Endothelial cell (in vitro differentiated cells): ENCODE measurements at regions not wholly inside any gene's neighbourhood (a gene's known extent, or its start where the extent isn't known, plus 50 kb on each side); places are given as distances from the start of the nearest gene placed in this dataset.

Source experiments
- DNase-seq: peaks from one replicate; pipeline ENCODE4 v3.0.0; 2021; ENCODE audit warnings: low spot score
- H3K27ac Mint-ChIP-seq: one replicate; pipeline ENCODE4 v1.8.0; 2021; ENCODE audit warnings: mixed read lengths, inconsistent platforms; ENCODE audit not compliant: unreplicated experiment
- H3K27me3 Mint-ChIP-seq: one replicate; pipeline ENCODE4 v1.8.0; 2021; ENCODE audit warnings: mild to moderate bottlenecking, moderate library complexity, mixed read lengths, inconsistent platforms; ENCODE audit not compliant: unreplicated experiment
- H3K36me3 Mint-ChIP-seq: one replicate; pipeline ENCODE4 v1.8.0; 2021; ENCODE audit warnings: mild to moderate bottlenecking, low read depth, mixed read lengths, inconsistent platforms; ENCODE audit not compliant: unreplicated experiment
- H3K4me1 Mint-ChIP-seq: one replicate; pipeline ENCODE4 v1.8.0; 2021; ENCODE audit warnings: mild to moderate bottlenecking, mixed read lengths, inconsistent platforms; ENCODE audit not compliant: unreplicated experiment
- H3K4me3 Mint-ChIP-seq: one replicate; pipeline ENCODE4 v1.8.0; 2021; ENCODE audit warnings: mild to moderate bottlenecking, mixed read lengths, inconsistent platforms; ENCODE audit not compliant: unreplicated experiment
- H3K9me3 Mint-ChIP-seq: one replicate; pipeline ENCODE4 v1.8.0; 2021; ENCODE audit warnings: mixed read lengths, inconsistent platforms; ENCODE audit not compliant: unreplicated experiment
- CTCF ChIP-seq: fragments of 200-600 bp; sonication (generic); IDR thresholded peaks from one replicate; pipeline ENCODE4 v1.5.0; 2021; ENCODE audit warnings: antibody characterized with exemption; ENCODE audit not compliant: unreplicated experiment

- TF ChIP-seq CTCF = no peak
- no peaks in the 10 kb centered on the region for H3K9me3 Mint-ChIP-seq
- no peak for DNase-seq
- no peaks in the 10 kb centered on the region for H3K36me3 Mint-ChIP-seq
- H3K27ac Mint-ChIP-seq = no peak overlapping the region
- H3K4me3 Mint-ChIP-seq = no peak overlapping the region
- no peaks in the 10 kb centered on the region for H3K27me3 Mint-ChIP-seq
- no peaks in the 10 kb centered on the region for H3K4me1 Mint-ChIP-seq
Observed at GRCh38 chr16:55388131-55388862, 64.3 kb downstream of the IRX6 start.

GRCh38 chr16:55389426-55390073, 65.5 kb downstream of the IRX6 start:
- no peaks in the 10 kb centered on the region for H3K36me3 Mint-ChIP-seq
- no peak overlapping the region for H3K4me3 Mint-ChIP-seq
- no peaks in the 10 kb centered on the region for H3K4me1 Mint-ChIP-seq
- H3K27me3 Mint-ChIP-seq = no peaks in the 10 kb centered on the region
- no peak for DNase-seq
- H3K27ac Mint-ChIP-seq = no peak overlapping the region
- H3K9me3 Mint-ChIP-seq = no peaks in the 10 kb centered on the region
- TF ChIP-seq CTCF = no peak

- H3K27ac Mint-ChIP-seq = no peak overlapping the region
Observed at GRCh38 chr16:55390630-55391237, 66.7 kb downstream of the IRX6 start.

GRCh38 chr16:55391760-55392375, 67.9 kb downstream of the IRX6 start:
- Mint-ChIP-seq H3K36me3 (no peaks in the 10 kb centered on the region), H3K4me3 (no peak overlapping the region), H3K27ac (no peak overlapping the region), H3K9me3 (no peaks in the 10 kb centered on the region), H3K27me3 (no peaks in the 10 kb centered on the region), H3K4me1 (no peaks in the 10 kb centered on the region)
- TF ChIP-seq CTCF = no peak
- no peak for DNase-seq

More at GRCh38 chr16:55390630-55391237, 66.7 kb downstream of the IRX6 start:
- no peak for DNase-seq
- Mint-ChIP-seq H3K4me3 (no peak overlapping the region), H3K9me3 (no peaks in the 10 kb centered on the region), H3K4me1 (no peaks in the 10 kb centered on the region), H3K36me3 (no peaks in the 10 kb centered on the region), H3K27me3 (no peaks in the 10 kb centered on the region)
- TF ChIP-seq CTCF = no peak
